T-helper 1 cell treated with Interleukin-12 subunit alpha and Interleukin-12 subunit beta and Interleukin-4 antibody, amounts not matched to agents 30 μg/mL and 1 μg/mL, for 36 hours (primary cell): ENCODE measurements at regions not wholly inside any gene's neighbourhood (a gene's known extent, or its start where the extent isn't known, plus 50 kb on each side); places are given as distances from the start of the nearest gene placed in this dataset.
"Not testable (repeated sequence)": the region's sequence is repeated elsewhere in the genome, so short reads cannot be mapped to it uniquely, and the experiment has no call there.

Source experiments
- H3K27ac Mint-ChIP-seq: one replicate; pipeline ENCODE4 v1.8.0; 2021; ENCODE audit warnings: mild to moderate bottlenecking, mixed read lengths
- H3K27me3 Mint-ChIP-seq: one replicate; pipeline ENCODE4 v1.8.0; 2021; ENCODE audit warnings: low read depth, mixed read lengths
- H3K36me3 Mint-ChIP-seq: one replicate; pipeline ENCODE4 v1.8.0; 2021; ENCODE audit warnings: low read depth, mixed read lengths
- H3K4me1 Mint-ChIP-seq: one replicate; pipeline ENCODE4 v1.8.0; 2021; ENCODE audit warnings: low read depth, mixed read lengths
- H3K4me3 Mint-ChIP-seq: one replicate; pipeline ENCODE4 v1.8.0; 2021; ENCODE audit warnings: mild to moderate bottlenecking, moderate library complexity, mixed read lengths
- H3K9me3 Mint-ChIP-seq: one replicate; pipeline ENCODE4 v1.8.0; 2021; ENCODE audit warnings: mixed read lengths

GRCh38 chr6:154932515-154933027 is 62.5 kb upstream of the TIAM2 start:
- Mint-ChIP-seq H3K27me3 (no peaks in the 10 kb centered on the region), H3K36me3 (no peaks in the 10 kb centered on the region), H3K27ac (no peak overlapping the region), H3K4me3 (no peak overlapping the region), H3K4me1 (peaks cover 20% of the 10 kb centered on the region), H3K9me3 (peaks cover 4% of the 10 kb centered on the region)

- H3K4me1 Mint-ChIP-seq: peaks cover 18% of the 10 kb centered on the region
- H3K9me3 Mint-ChIP-seq: peaks cover 4% of the 10 kb centered on the region
- no peaks in the 10 kb centered on the region for H3K27me3 Mint-ChIP-seq
- H3K36me3 Mint-ChIP-seq: no peaks in the 10 kb centered on the region
- H3K27ac Mint-ChIP-seq: no peak overlapping the region
- no peak overlapping the region for H3K4me3 Mint-ChIP-seq
Measured at GRCh38 chr6:154933181-154933827, 61.8 kb upstream of the TIAM2 start.

GRCh38 chr6:154937306-154938220 is 57.6 kb upstream of the TIAM2 start:
- Mint-ChIP-seq H3K4me1 (peaks cover 5% of the 10 kb centered on the region), H3K27ac (no peak overlapping the region), H3K36me3 (no peaks in the 10 kb centered on the region), H3K9me3 (peaks cover 7% of the 10 kb centered on the region), H3K27me3 (no peaks in the 10 kb centered on the region), H3K4me3 (no peak overlapping the region)

GRCh38 chr6:154938221-154938580 is 56.9 kb upstream of the TIAM2 start:
- Mint-ChIP-seq H3K36me3 (no peaks in the 10 kb centered on the region), H3K27me3 (no peaks in the 10 kb centered on the region), H3K4me1 (no peaks in the 10 kb centered on the region), H3K9me3 (peaks cover 7% of the 10 kb centered on the region), H3K27ac (no peak overlapping the region), H3K4me3 (no peak overlapping the region)

GRCh38 chr6:154938727-154939285 is 56.3 kb upstream of the TIAM2 start:
- H3K4me3 Mint-ChIP-seq, H3K4me1 Mint-ChIP-seq, H3K27me3 Mint-ChIP-seq, H3K27ac Mint-ChIP-seq, H3K36me3 Mint-ChIP-seq, H3K9me3 Mint-ChIP-seq: not testable (repeated sequence)

- H3K27ac Mint-ChIP-seq: no peak overlapping the region
- H3K36me3 Mint-ChIP-seq: peaks cover 8% of the 10 kb centered on the region
- H3K4me1 Mint-ChIP-seq: no peaks in the 10 kb centered on the region
- H3K27me3 Mint-ChIP-seq: no peaks in the 10 kb centered on the region
- no peak overlapping the region for H3K4me3 Mint-ChIP-seq
- H3K9me3 Mint-ChIP-seq: peaks cover 3% of the 10 kb centered on the region
Measured at GRCh38 chr6:154942770-154943169, 52.3 kb upstream of the TIAM2 start.

GRCh38 chr6:154945271-154945890 is 49.7 kb upstream of the TIAM2 start:
- peaks cover 12% of the 10 kb centered on the region for H3K9me3 Mint-ChIP-seq
- H3K27ac Mint-ChIP-seq: no peak overlapping the region
- no peaks in the 10 kb centered on the region for H3K4me1 Mint-ChIP-seq
- H3K27me3 Mint-ChIP-seq: no peaks in the 10 kb centered on the region
- peaks cover 19% of the 10 kb centered on the region for H3K36me3 Mint-ChIP-seq
- no peak overlapping the region for H3K4me3 Mint-ChIP-seq
